Gastrocnemius medialis (tissue), 4 donors: ENCODE measurements at regions not wholly inside any gene's neighbourhood (a gene's known extent, or its start where the extent isn't known, plus 50 kb on each side); places are given as distances from the start of the nearest gene placed in this dataset.
A peak's percentile ranks its signal among the peaks of the same experiment; 100 is the strongest.

Source experiments
- ATAC-seq, 2 donors: fragments of 150-250 bp; one replicate each; pipeline ENCODE4 v1.9.1; 2016
- DNase-seq, 2 donors: peaks; one replicate each; pipeline ENCODE4 v3.0.0-alpha.2; 2019
- H3K27ac ChIP-seq, 4 donors: fragments of 200-600 bp; sonication (generic); 1 replicate in 1 of 4; 2 replicates in 3 of 4; pipeline ENCODE4 v1.5.1; 2016 to 2018; ENCODE audit warnings: mild to moderate bottlenecking in 2 of 4, moderate library complexity in 1 of 4
- H3K27me3 ChIP-seq, 3 donors: fragments of 200-600 bp; sonication (generic) in 2 of 3; 1 replicate in 1 of 3; 2 replicates in 2 of 3; pipeline versions ENCODE4 v1.5.1 to v1.6.0; 2016 to 2019; ENCODE audit warnings: mild to moderate bottlenecking in 1 of 3, moderate library complexity in 1 of 3
- H3K36me3 ChIP-seq, 2 donors: fragments of 200-600 bp; sonication (generic) in 1 of 2; one replicate each; pipeline ENCODE4 v1.5.1; 2017 to 2018
- H3K4me1 ChIP-seq, 2 donors: fragments of 200-600 bp; sonication (generic) in 1 of 2; one replicate each; pipeline ENCODE4 v1.5.1; 2016 to 2017; ENCODE audit warnings: mild to moderate bottlenecking in 2 of 2
- H3K4me3 ChIP-seq, 4 donors: fragments of 200-600 bp; sonication (generic) in 3 of 4; 1 replicate in 1 of 4; 2 replicates in 3 of 4; pipeline ENCODE4 v1.5.1; 2016 to 2019; ENCODE audit warnings: mild to moderate bottlenecking in 2 of 4
- H3K9me3 ChIP-seq, 3 donors: fragments of 200-600 bp; sonication (generic) in 2 of 3; 1 replicate in 1 of 3; 2 replicates in 2 of 3; pipeline ENCODE4 v1.5.1; 2016 to 2019
- CTCF ChIP-seq, 5 experiments: fragments of 450-650 bp in 3 of 5; fragments of 200-600 bp in 2 of 5; sonication (generic) in 2 of 5; IDR thresholded peaks in 4 of 5; conservative IDR thresholded peaks in 1 of 5; 1 replicate in 4 of 5; 2 replicates in 1 of 5; pipeline ENCODE4 v1.5.1; 2016 to 2019; ENCODE audit warnings: antibody characterized with exemption in 5 of 5, mild to moderate bottlenecking in 3 of 5, moderate library complexity in 3 of 5
- POLR2A ChIP-seq, 2 donors: fragments of 450-650 bp; IDR thresholded peaks; one replicate each; pipeline ENCODE4 v1.6.1; 2017; ENCODE audit warnings: antibody characterized with exemption in 2 of 2, mild to moderate bottlenecking in 2 of 2, moderate library complexity in 2 of 2
- in situ Hi-C, 4 donors: fragments of 200-750 bp; cut with MboI; loops; one replicate each; pipeline versions ENCODE4 v1.15.0 to v1.8.0; 2017; ENCODE audit warnings: low sequenced_read_pairs in 4 of 4
- intact Hi-C: fragments of 100-400 bp; cut with DNase I; formaldehyde crosslinking; loops from one replicate; pipeline ENCODE4 v1.15.1; 2023; ENCODE audit warnings: low total_unique reads

GRCh38 chr5:143505354-143505753 lies 101.9 kb upstream of the NR3C1 start:
- TF ChIP-seq POLR2A (IDR thresholded peaks at IDR 0.05) = no peak
- no peak for TF ChIP-seq CTCF (IDR thresholded peaks at IDR 0.05 in 4 of 5, conservative IDR thresholded peaks at IDR 0.05 in 1 of 5)
- no peaks in the 10 kb centered on the region for H3K9me3 ChIP-seq
- H3K27ac ChIP-seq = no peak overlapping the region
- intact Hi-C loops = loop anchor here (10.0 kb wide), 1 partner anchor 49 kb away; no protein-coding TSS in a partner anchor
- ATAC-seq (no peak), DNase-seq (no peak)
- no peak overlapping the region for H3K4me3 ChIP-seq
- H3K27me3 ChIP-seq = no peaks in the 10 kb centered on the region
- no peaks in the 10 kb centered on the region for H3K36me3 ChIP-seq
- in situ Hi-C loops = loop anchor here in 1 of 4 donors (10.0 kb wide), 1 partner anchor 481 kb away; no protein-coding TSS in a partner anchor
- H3K4me1 ChIP-seq = peaks cover 23 to 28% of the 10 kb centered on the region in 2 donors

GRCh38 chr5:143501310-143502044 lies 98.0 kb upstream of the NR3C1 start:
- Histone ChIP-seq H3K4me1 (peaks cover 3 to 5% of the 10 kb centered on the region in 2 donors), H3K9me3 (no peaks in the 10 kb centered on the region), H3K36me3 (no peaks in the 10 kb centered on the region), H3K27ac (peak overlapping the region in 1 of 4 donors; percentile 6), H3K4me3 (no peak overlapping the region), H3K27me3 (no peaks in the 10 kb centered on the region)
- peak in 1 of 2 donors; percentile 31 for DNase-seq
- in situ Hi-C loops (loop anchor here in 1 of 4 donors (10.0 kb wide), 1 partner anchor 477 kb away; no protein-coding TSS in a partner anchor), intact Hi-C loops (loop anchor here (10.0 kb wide), 1 partner anchor 53 kb away; no protein-coding TSS in a partner anchor)
- ATAC-seq = no peak
- no peak for TF ChIP-seq CTCF (IDR thresholded peaks at IDR 0.05 in 4 of 5, conservative IDR thresholded peaks at IDR 0.05 in 1 of 5)
- TF ChIP-seq POLR2A (IDR thresholded peaks at IDR 0.05) = no peak

GRCh38 chr5:143499480-143500114 lies 96.1 kb upstream of the NR3C1 start:
- TF ChIP-seq POLR2A (IDR thresholded peaks at IDR 0.05) (no peak), CTCF (IDR thresholded peaks at IDR 0.05 in 4 of 5, conservative IDR thresholded peaks at IDR 0.05 in 1 of 5) (no peak)
- ATAC-seq (no peak), DNase-seq (no peak)
- H3K36me3 ChIP-seq = no peaks in the 10 kb centered on the region
- intact Hi-C loops (loop anchor here (10.0 kb wide), 1 partner anchor 55 kb away; no protein-coding TSS in a partner anchor), in situ Hi-C loops (loop anchor here in 1 of 4 donors (10.0 kb wide), 1 partner anchor 475 kb away; no protein-coding TSS in a partner anchor)
- H3K27ac ChIP-seq = no peak overlapping the region
- no peaks in the 10 kb centered on the region for H3K27me3 ChIP-seq
- peaks cover 6 to 19% of the 10 kb centered on the region in 2 donors for H3K4me1 ChIP-seq
- H3K4me3 ChIP-seq = no peak overlapping the region
- H3K9me3 ChIP-seq = no peaks in the 10 kb centered on the region

- Histone ChIP-seq H3K27ac (no peak overlapping the region), H3K27me3 (no peaks in the 10 kb centered on the region), H3K4me3 (no peak overlapping the region), H3K4me1 (peaks cover 6 to 20% of the 10 kb centered on the region in 2 donors), H3K9me3 (no peaks in the 10 kb centered on the region), H3K36me3 (no peaks in the 10 kb centered on the region)
- TF ChIP-seq CTCF (IDR thresholded peaks at IDR 0.05 in 4 of 5, conservative IDR thresholded peaks at IDR 0.05 in 1 of 5) (no peak), POLR2A (IDR thresholded peaks at IDR 0.05) (no peak)
- in situ Hi-C loops (no loop called here), intact Hi-C loops (no loop called here)
- ATAC-seq (no peak), DNase-seq (no peak)
Observed at GRCh38 chr5:143498821-143499220, 95.3 kb upstream of the NR3C1 start.
